Muscle layer of colon (tissue), 2 donors: ENCODE measurements at regions not wholly inside any gene's neighbourhood (a gene's known extent, or its start where the extent isn't known, plus 50 kb on each side); places are given as distances from the start of the nearest gene placed in this dataset.

Experiments used
- H3K27ac ChIP-seq: one replicate; pipeline ENCODE4 v1.7.0; 2013; ENCODE audit warnings: low read depth, mild to moderate bottlenecking, low read length, moderate library complexity
- H3K27me3 ChIP-seq, 2 donors: one replicate each; pipeline ENCODE4 v1.7.0; 2013; ENCODE audit warnings: low read length in 2 of 2, mild to moderate bottlenecking in 2 of 2; ENCODE audit not compliant: insufficient read depth in 2 of 2, control insufficient read depth in 1 of 2
- H3K36me3 ChIP-seq: one replicate; pipeline ENCODE4 v1.7.0; 2013; ENCODE audit warnings: mild to moderate bottlenecking, low read length; ENCODE audit not compliant: insufficient read depth
- H3K4me1 ChIP-seq: one replicate; pipeline ENCODE4 v1.7.0; 2013; ENCODE audit warnings: mild to moderate bottlenecking, low read length; ENCODE audit not compliant: insufficient read depth
- H3K4me3 ChIP-seq, 2 donors: one replicate each; pipeline ENCODE4 v1.7.0; 2013; ENCODE audit warnings: low read length in 2 of 2, low read depth in 1 of 2, mild to moderate bottlenecking in 1 of 2, moderate library complexity in 1 of 2
- H3K9ac ChIP-seq: one replicate; pipeline ENCODE4 v1.7.0; 2013; ENCODE audit warnings: low read length
- H3K9me3 ChIP-seq: one replicate; pipeline ENCODE4 v1.7.0; 2013; ENCODE audit warnings: mild to moderate bottlenecking, low read length
- donor health status: abdominal sarcoma.
- donor health status: Adenocarcinoma of cecum.

DNA sequence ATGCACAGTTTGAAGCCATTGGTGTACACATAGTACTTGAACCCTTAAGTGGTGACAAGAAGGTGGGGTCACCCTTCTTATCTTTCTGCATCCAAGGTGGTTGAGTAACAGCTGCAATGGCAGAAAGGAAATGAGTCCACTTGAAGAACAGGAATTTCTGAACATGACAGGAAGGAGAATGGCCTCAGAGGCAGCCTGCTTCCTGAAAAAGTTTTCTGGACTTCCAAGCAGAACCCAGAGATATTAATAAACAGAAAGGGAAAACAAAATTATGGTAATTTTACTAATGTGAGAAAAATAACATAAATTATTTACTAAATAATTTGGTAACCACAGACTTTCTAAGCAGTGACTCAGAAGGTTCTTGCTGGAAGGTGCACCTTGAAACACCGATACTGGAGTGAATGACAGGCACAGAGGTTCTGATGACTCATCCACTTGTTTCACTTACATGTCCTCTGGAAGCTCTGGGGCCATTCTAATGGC lies 119.9 kb upstream of the HS3ST1 start:
- Histone ChIP-seq H3K9me3 (no peaks in the 10 kb centered on the region), H3K27ac (no peak overlapping the region), H3K36me3 (no peaks in the 10 kb centered on the region), H3K9ac (no peak overlapping the region), H3K4me3 (no peak overlapping the region), H3K4me1 (no peaks in the 10 kb centered on the region), H3K27me3 (no peaks in the 10 kb centered on the region)

DNA sequence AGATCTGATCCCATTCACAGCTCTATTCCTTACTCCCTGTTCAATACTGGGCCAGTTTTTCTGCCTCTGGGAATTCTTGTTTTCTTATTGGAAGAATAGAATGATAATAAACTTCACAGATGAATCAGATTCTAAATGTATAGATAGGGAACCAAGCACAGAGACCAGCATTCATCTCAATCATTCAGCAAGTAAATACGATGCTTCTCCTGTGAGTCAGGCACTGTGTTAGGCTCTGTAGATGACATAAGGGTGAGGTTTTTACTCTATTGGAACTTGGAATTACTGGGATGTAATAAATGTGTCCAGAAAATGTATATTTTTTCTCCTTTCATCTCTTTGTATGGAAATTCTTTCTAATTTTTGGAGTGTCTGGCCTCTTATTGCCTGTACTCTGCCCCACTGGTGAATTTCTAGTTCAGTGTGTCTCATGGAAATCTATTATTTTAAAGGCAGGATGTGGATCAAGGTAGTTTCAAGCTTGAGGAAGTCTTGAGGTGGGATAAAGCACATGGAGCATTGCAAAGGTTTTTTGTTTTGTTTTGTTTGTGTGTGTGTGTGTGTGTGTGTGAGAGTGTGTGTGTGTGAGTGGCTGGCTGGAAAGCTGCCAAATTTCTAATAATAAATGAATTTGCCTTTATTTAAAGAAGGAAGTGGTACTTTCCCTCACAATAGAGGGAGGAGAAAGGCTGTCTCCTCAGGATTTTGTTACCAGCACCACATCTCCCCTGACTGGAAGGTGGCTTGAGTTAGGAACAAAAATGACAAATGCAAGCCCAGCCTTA lies 117.9 kb upstream of the HS3ST1 start:
- Histone ChIP-seq H3K9me3 (no peaks in the 10 kb centered on the region), H3K27ac (no peak overlapping the region), H3K27me3 (no peaks in the 10 kb centered on the region), H3K9ac (no peak overlapping the region), H3K4me1 (no peaks in the 10 kb centered on the region), H3K36me3 (no peaks in the 10 kb centered on the region), H3K4me3 (no peak overlapping the region)

DNA sequence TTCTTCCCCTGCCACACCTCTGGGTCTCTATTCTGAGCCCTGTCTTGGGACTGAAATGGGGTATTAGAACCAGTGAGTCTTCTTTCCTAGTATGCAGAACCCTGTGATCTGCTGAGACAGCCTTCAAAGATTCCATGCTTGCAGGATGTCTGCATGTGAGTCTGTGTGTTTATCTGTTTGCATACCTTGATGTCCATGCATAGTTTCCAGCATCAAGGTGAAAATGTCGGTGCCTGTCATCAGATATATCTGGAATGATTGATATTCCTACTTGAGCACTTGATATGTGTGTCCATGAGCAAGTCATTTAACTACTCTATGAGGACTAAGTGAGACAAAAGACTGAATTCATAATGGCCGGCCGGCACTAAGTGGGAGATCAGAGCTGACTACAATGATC lies 117.0 kb upstream of the HS3ST1 start:
- Histone ChIP-seq H3K27me3 (no peaks in the 10 kb centered on the region), H3K36me3 (no peaks in the 10 kb centered on the region), H3K9ac (no peak overlapping the region), H3K9me3 (no peaks in the 10 kb centered on the region), H3K4me3 (no peak overlapping the region), H3K4me1 (no peaks in the 10 kb centered on the region), H3K27ac (no peak overlapping the region)

DNA sequence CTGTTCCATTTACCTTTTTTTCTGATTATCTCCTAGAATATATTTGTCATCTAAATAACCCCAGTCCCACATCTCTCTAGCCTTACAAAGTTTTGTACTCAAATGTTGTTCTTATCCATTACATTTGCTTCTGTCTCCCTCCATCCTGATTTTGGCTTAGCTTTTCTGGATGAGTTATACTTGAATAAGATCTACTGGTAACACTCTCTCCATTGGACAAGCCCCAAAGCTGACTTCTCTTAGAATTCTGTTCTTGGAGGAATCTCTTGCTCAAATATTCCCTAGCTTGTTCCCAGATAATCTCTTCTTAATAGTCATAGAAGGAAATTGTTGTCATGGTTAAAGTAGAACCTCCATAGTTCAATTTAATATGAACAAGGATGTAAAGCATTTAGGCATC lies 115.5 kb upstream of the HS3ST1 start:
- no peak overlapping the region for H3K27ac ChIP-seq
- H3K4me1 ChIP-seq, result no peaks in the 10 kb centered on the region
- H3K9ac ChIP-seq, result no peak overlapping the region
- no peaks in the 10 kb centered on the region for H3K27me3 ChIP-seq
- no peaks in the 10 kb centered on the region for H3K36me3 ChIP-seq
- no peaks in the 10 kb centered on the region for H3K9me3 ChIP-seq
- H3K4me3 ChIP-seq, result no peak overlapping the region

DNA sequence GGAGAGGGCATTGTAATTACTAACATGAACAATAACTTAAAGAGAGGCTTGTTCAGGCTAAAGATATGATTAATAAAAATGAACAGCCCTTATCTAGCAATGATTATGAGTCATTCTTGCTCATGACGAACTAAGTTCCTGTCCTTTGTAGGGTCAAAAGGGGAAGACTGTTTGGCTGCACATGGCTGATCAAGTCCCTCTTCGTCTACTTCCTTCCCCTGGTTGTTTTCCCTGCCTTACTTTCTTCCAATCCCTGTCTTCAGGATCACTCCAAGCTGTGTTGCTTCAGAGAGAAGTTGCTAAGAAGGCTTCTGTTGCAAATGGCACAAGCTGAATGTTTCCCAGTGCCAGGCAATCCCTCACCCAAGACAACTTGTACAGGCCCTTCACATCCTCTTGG lies 115.0 kb upstream of the HS3ST1 start:
- H3K9ac ChIP-seq, result no peak overlapping the region
- H3K4me1 ChIP-seq, result no peaks in the 10 kb centered on the region
- H3K9me3 ChIP-seq, result no peaks in the 10 kb centered on the region
- no peak overlapping the region for H3K27ac ChIP-seq
- no peaks in the 10 kb centered on the region for H3K27me3 ChIP-seq
- no peaks in the 10 kb centered on the region for H3K36me3 ChIP-seq
- no peak overlapping the region for H3K4me3 ChIP-seq

DNA sequence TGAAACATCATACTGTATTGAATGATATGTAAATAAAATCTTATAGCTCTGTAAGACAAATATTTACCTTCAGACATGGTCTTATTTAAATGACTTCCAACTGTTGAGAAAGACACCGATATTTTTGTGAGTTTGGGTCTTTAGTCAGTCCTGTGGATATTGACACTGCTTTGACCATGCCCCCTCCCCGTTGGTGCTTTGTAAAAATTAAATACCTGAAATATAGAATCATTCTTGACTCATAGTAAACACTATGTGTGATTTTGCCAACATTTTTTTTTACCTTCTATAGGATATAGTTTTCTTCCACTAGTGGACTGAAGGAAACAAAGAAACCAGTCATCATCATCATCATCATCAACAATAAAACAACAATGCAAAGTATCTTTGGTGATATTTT lies 114.3 kb upstream of the HS3ST1 start:
- Histone ChIP-seq H3K27ac (no peak overlapping the region), H3K9ac (no peak overlapping the region), H3K4me3 (no peak overlapping the region), H3K36me3 (no peaks in the 10 kb centered on the region), H3K9me3 (no peaks in the 10 kb centered on the region), H3K27me3 (no peaks in the 10 kb centered on the region), H3K4me1 (no peaks in the 10 kb centered on the region)

DNA sequence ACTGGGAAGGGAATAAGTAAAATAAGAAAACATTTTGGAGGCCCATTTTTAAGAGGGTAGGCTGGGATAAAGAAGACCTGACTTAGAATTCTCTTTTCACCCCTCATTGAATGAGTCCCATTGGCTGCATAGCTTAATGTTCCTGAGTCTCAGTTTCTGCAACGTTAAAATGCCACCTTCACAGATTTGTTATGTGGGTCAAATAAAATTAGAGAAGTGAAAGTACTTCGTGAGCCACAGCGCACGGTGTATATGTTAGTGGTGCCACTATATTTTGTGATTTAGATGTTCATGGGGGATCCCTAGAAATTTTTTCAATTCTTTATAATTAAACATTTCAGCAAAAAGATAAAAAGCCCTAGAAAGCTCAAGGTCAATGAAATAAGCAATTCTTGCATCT lies 109.2 kb upstream of the HS3ST1 start:
- Histone ChIP-seq H3K27me3 (no peaks in the 10 kb centered on the region), H3K4me1 (no peaks in the 10 kb centered on the region)

DNA sequence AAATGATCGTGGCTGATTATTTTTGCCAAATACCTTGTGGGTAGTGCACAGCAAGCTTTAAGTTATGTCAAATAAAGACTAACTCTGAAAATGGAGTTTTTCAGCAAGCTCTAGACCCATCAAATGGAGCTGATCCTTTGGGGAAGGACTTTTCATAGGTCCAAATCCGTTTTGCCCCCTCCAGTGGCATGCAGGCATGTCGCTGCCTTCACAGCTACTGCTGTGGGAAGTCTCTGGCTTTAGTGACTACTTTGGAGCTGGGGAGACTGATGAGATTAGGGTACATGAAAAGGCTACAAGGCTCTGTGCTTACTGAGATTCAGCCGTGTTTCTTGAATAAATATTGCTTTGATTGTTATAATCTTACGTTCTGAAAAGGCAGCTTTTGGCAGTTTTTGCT lies 106.6 kb upstream of the HS3ST1 start:
- Histone ChIP-seq H3K4me1 (no peaks in the 10 kb centered on the region), H3K27me3 (no peaks in the 10 kb centered on the region), H3K9ac (no peak overlapping the region), H3K27ac (no peak overlapping the region), H3K9me3 (no peaks in the 10 kb centered on the region), H3K36me3 (no peaks in the 10 kb centered on the region), H3K4me3 (no peak overlapping the region)

More for the DNA sequence above, 109.2 kb upstream of the HS3ST1 start:
- Histone ChIP-seq H3K4me3 (no peak overlapping the region), H3K9me3 (no peaks in the 10 kb centered on the region), H3K9ac (no peak overlapping the region), H3K27ac (no peak overlapping the region), H3K36me3 (no peaks in the 10 kb centered on the region)

DNA sequence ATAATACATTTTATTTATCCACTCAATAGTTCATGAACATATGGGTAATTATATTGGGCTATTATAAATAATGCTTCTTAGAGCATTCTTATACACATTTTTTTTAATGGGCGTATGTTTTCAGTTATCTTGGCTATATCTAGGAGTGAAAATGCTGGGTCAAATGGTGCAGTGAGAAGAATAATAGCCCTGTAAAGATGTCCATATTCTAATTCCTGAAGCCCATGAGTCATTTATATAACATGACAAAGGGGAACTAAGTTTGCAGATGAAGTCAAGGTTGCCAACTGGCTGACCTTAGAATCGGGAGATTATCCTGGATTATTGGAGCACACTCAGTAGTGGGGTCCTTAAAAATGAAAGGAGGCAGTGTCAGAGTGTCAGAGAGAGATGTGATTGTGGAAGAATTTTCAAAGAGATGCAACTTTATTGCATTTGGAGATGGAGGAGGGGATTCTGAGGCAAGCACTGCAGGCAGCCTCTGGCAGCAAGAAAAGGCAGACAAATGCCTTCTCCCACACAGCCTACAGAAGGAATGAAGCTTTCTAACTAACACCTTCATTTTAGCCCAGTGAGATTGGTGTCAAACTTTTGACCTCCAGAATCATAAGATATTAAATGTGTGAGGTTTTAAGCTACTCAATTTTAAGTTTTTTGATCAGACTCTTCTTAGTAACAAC lies 106.1 kb upstream of the HS3ST1 start:
- H3K9me3 ChIP-seq, result no peaks in the 10 kb centered on the region
- H3K9ac ChIP-seq, result no peak overlapping the region
- H3K27ac ChIP-seq, result no peak overlapping the region
- no peaks in the 10 kb centered on the region for H3K27me3 ChIP-seq
- H3K36me3 ChIP-seq, result no peaks in the 10 kb centered on the region
- no peak overlapping the region for H3K4me3 ChIP-seq
- H3K4me1 ChIP-seq, result no peaks in the 10 kb centered on the region

DNA sequence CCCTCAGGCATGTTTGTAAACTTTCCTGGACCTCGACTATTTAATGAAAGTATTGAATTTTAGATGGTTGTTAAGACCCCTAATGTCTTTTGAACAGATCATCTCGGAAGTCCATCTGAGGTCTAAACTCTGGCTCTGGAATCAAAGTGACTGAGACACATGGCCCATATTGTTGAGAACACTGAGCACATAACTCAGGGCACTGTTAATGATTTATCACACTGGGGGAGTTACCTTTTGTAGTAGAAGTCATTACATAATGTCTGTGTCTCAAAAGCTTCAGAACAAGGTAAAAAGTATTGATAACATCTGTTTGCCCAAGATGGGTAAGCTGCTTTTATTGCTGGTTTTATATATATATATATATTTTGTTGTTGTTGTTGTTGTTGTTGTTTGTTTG lies 103.4 kb upstream of the HS3ST1 start:
- Histone ChIP-seq H3K9me3 (no peaks in the 10 kb centered on the region), H3K4me3 (no peak overlapping the region), H3K36me3 (no peaks in the 10 kb centered on the region), H3K9ac (no peak overlapping the region), H3K4me1 (no peaks in the 10 kb centered on the region), H3K27me3 (no peaks in the 10 kb centered on the region), H3K27ac (no peak overlapping the region)

DNA sequence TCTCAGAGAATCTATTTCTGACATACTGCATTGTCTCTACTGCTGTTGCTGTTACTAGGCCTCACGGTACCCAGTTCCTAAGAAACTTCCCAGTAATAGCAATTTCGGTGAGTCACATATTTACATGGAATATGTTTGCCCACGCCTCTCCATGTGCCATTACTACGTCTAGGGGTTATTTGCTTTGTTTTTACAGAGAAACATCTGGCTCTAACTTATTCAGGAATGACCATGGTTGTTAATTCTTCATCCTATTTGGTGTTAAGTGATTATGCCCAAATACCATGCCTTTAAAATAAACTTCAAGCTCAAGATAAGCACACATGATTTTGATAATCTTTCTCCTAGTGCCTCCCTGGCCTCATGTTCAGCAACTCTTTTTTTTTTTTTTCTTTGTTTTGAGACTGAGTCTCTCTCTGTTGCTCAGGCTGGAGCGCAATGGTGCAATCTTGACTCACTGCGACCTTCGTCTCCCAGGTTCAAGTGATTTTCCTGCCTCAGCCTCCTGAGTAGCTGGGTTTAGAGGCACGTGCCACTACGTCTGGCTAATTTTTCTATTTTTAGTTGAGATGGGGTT lies 101.0 kb upstream of the HS3ST1 start:
- no peaks in the 10 kb centered on the region for H3K27me3 ChIP-seq
- no peak overlapping the region for H3K9ac ChIP-seq
- H3K27ac ChIP-seq, result no peak overlapping the region
- H3K9me3 ChIP-seq, result no peaks in the 10 kb centered on the region
- no peaks in the 10 kb centered on the region for H3K4me1 ChIP-seq
- H3K36me3 ChIP-seq, result no peaks in the 10 kb centered on the region
- no peak overlapping the region for H3K4me3 ChIP-seq
